ENCODE measurements at regions not wholly inside any gene's neighbourhood (a gene's known extent, or its start where the extent isn't known, plus 50 kb on each side); places are given as distances from the start of the nearest gene placed in this dataset.

GRCh38 chr16:86706726-86707125 is 128.4 kb downstream of the FOXL1 start:
- TF ChIP-seq ZBTB43 (CRISPR knock-in tag; IDR thresholded peaks at IDR 0.05) (no peak), KAT7 (CRISPR knock-in tag; IDR thresholded peaks at IDR 0.05; ENCODE audit: borderline replicate concordance) (no peak), ATF2 (CRISPR knock-in tag; IDR thresholded peaks at IDR 0.05; ENCODE audit: borderline replicate concordance, low read depth) (no peak), RELA (CRISPR knock-in tag; IDR thresholded peaks at IDR 0.05; ENCODE audit: borderline replicate concordance) (no peak), ATF3 (CRISPR knock-in tag; conservative IDR thresholded peaks at IDR 0.05) (no peak), USF1 (CRISPR knock-in tag; IDR thresholded peaks at IDR 0.05) (no peak), ZNF671 (CRISPR knock-in tag; IDR thresholded peaks at IDR 0.05) (no peak)
- TF ChIP-seq, protein P1, sequence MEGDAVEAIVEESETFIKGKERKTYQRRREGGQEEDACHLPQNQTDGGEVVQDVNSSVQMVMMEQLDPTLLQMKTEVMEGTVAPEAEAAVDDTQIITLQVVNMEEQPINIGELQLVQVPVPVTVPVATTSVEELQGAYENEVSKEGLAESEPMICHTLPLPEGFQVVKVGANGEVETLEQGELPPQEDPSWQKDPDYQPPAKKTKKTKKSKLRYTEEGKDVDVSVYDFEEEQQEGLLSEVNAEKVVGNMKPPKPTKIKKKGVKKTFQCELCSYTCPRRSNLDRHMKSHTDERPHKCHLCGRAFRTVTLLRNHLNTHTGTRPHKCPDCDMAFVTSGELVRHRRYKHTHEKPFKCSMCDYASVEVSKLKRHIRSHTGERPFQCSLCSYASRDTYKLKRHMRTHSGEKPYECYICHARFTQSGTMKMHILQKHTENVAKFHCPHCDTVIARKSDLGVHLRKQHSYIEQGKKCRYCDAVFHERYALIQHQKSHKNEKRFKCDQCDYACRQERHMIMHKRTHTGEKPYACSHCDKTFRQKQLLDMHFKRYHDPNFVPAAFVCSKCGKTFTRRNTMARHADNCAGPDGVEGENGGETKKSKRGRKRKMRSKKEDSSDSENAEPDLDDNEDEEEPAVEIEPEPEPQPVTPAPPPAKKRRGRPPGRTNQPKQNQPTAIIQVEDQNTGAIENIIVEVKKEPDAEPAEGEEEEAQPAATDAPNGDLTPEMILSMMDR (IDR thresholded peaks at IDR 0.05), result no peak
- TF ChIP-seq, protein P2, sequence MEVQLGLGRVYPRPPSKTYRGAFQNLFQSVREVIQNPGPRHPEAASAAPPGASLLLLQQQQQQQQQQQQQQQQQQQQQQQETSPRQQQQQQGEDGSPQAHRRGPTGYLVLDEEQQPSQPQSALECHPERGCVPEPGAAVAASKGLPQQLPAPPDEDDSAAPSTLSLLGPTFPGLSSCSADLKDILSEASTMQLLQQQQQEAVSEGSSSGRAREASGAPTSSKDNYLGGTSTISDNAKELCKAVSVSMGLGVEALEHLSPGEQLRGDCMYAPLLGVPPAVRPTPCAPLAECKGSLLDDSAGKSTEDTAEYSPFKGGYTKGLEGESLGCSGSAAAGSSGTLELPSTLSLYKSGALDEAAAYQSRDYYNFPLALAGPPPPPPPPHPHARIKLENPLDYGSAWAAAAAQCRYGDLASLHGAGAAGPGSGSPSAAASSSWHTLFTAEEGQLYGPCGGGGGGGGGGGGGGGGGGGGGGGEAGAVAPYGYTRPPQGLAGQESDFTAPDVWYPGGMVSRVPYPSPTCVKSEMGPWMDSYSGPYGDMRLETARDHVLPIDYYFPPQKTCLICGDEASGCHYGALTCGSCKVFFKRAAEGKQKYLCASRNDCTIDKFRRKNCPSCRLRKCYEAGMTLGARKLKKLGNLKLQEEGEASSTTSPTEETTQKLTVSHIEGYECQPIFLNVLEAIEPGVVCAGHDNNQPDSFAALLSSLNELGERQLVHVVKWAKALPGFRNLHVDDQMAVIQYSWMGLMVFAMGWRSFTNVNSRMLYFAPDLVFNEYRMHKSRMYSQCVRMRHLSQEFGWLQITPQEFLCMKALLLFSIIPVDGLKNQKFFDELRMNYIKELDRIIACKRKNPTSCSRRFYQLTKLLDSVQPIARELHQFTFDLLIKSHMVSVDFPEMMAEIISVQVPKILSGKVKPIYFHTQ (CRISPR knock-in tag; IDR thresholded peaks at IDR 0.05), result no peak
